ENCODE measurements at regions not wholly inside any gene's neighbourhood (a gene's known extent, or its start where the extent isn't known, plus 50 kb on each side); places are given as distances from the start of the nearest gene placed in this dataset.

DNA sequence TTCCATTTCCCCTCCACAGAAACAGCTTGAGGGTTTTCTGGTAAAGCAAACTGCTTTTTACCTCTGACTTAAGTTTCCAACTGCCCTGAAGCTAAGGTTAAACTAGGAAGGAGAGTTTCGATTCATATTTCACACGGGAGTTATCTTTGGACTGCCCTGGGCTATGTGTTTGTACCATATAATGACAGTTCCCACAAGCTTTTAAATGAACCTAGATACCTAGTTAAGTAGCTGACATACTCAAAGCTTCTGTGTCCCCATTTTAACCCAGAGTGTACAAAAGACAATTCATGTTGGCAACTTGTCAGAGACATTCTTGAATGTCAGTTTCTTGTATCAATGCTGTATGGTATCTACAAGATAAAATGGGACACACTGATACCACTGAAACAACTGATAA lies 1296.6 kb upstream of the IGFBP7 start:
- TF ChIP-seq ZNF253 (CRISPR knock-in tag; IDR thresholded peaks at IDR 0.05; ENCODE audit: borderline replicate concordance) = no peak
- no peak for TF ChIP-seq ZNF496 (CRISPR knock-in tag; IDR thresholded peaks at IDR 0.05; ENCODE audit: insufficient replicate concordance)
- Histone ChIP-seq H2AFZ (ENCODE audit: low read length) (no peak overlapping the region), H3K79me2 (ENCODE audit: insufficient read depth, low read length) (no peaks in the 10 kb centered on the region), H3K9ac (ENCODE audit: insufficient read depth, low read depth, low read length) (no peak overlapping the region), H3K4me3 (replicated peaks in 1 of 3; ENCODE audit: insufficient read depth in 1 of 3, low read depth in 2 of 3, low read length in 3 of 3) (no peak overlapping the region), H3K4me2 (ENCODE audit: low read depth, low read length) (no peak overlapping the region), H3K36me3 (replicated peaks in 1 of 2; ENCODE audit: control insufficient read depth in 1 of 2, insufficient read depth in 2 of 2, low read length in 2 of 2) (no peaks in the 10 kb centered on the region), H3K9me3 (ENCODE audit: low read length) (peaks cover 37% of the 10 kb centered on the region), H3K27ac (ENCODE audit: extremely low read length, insufficient read depth, low read length) (no peak overlapping the region), H3K4me1 (ENCODE audit: insufficient read depth, low read length) (no peaks in the 10 kb centered on the region), H3K27me3 (ENCODE audit: control insufficient read depth in 1 of 2, insufficient read depth in 2 of 2, low read length in 2 of 2) (no peaks in the 10 kb centered on the region), H4K20me1 (ENCODE audit: insufficient read depth, low read length) (no peaks in the 10 kb centered on the region)
- CTCF ChIA-PET (ENCODE audit: low intra/inter-chr PET ratio, low total read pairs) = no interaction called here
- in situ Hi-C loops (cut with HindIII; ENCODE audit: extremely low pct_ligation_motif_present, low pct_unique_long_range_greater_than_20kb) (no loop called here), intact Hi-C loops (cut with micrococcal nuclease; ENCODE audit: unreplicated experiment) (no loop called here)
- no peak for ATAC-seq
- POLR2A ChIA-PET = no interaction called here
- BruUV-seq (replicated peaks) = no TSS peak
- no peak for DNase-seq (ENCODE audit: low spot score)
- WGBS (ENCODE audit: low lambda C conversion rate) = 0% methylated on average over 2 of the region's 2 CpGs
- no peak for FAIRE-seq

DNA sequence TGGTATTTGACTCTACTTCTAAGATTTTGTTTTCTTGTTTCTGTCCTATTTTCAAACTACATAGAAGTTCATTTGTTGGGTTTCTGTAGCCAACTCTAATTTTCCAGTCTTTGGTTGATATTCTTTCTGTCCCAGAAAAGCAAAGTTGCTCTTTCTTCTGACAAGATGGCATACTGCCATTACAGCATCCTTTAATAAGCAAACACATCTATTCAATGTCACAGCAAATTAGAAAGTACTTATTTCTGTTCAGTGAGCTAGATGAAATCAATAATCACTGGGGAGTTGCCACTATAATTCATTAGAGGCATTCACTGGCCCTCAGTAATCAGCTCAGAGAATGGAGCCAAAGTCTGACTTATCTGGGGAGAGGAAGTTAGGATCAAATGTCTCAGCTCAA lies 1258.0 kb upstream of the IGFBP7 start:
- CTCF ChIA-PET (ENCODE audit: low intra/inter-chr PET ratio, low total read pairs) = no interaction called here
- TF ChIP-seq ZNF546 (CRISPR knock-in tag; conservative IDR thresholded peaks at IDR 0.05) (no peak), ZNF816 (CRISPR knock-in tag; IDR thresholded peaks at IDR 0.05; ENCODE audit: borderline replicate concordance) (no peak), ZFP36L2 (CRISPR knock-in tag; IDR thresholded peaks at IDR 0.05) (no peak), ZNF367 (CRISPR knock-in tag; IDR thresholded peaks at IDR 0.05; ENCODE audit: borderline replicate concordance) (no peak), SIN3A (IDR thresholded peaks at IDR 0.05; ENCODE audit: borderline replicate concordance, low read depth, low read length) (no peak), SRSF4 (IDR thresholded peaks at IDR 0.05; ENCODE audit: low read depth, low read length, poor library complexity, severe bottlenecking) (no peak), ZNF550 (CRISPR knock-in tag; IDR thresholded peaks at IDR 0.05; ENCODE audit: borderline replicate concordance) (no peak)
- TF ChIP-seq, protein P1, sequence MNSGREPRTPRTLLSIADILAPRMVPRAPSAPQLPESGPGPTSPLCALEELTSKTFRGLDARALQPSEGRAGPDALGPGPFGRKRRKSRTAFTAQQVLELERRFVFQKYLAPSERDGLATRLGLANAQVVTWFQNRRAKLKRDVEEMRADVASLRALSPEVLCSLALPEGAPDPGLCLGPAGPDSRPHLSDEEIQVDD (CRISPR knock-in tag; IDR thresholded peaks at IDR 0.05; ENCODE audit: borderline replicate concordance) = no peak
- TF ChIP-seq, protein P2, sequence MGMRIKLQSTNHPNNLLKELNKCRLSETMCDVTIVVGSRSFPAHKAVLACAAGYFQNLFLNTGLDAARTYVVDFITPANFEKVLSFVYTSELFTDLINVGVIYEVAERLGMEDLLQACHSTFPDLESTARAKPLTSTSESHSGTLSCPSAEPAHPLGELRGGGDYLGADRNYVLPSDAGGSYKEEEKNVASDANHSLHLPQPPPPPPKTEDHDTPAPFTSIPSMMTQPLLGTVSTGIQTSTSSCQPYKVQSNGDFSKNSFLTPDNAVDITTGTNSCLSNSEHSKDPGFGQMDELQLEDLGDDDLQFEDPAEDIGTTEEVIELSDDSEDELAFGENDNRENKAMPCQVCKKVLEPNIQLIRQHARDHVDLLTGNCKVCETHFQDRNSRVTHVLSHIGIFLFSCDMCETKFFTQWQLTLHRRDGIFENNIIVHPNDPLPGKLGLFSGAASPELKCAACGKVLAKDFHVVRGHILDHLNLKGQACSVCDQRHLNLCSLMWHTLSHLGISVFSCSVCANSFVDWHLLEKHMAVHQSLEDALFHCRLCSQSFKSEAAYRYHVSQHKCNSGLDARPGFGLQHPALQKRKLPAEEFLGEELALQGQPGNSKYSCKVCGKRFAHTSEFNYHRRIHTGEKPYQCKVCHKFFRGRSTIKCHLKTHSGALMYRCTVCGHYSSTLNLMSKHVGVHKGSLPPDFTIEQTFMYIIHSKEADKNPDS (CRISPR knock-in tag; IDR thresholded peaks at IDR 0.05) = no peak
- no peak overlapping the region for H2AFZ ChIP-seq (ENCODE audit: low read length)
- H3K9ac ChIP-seq (ENCODE audit: insufficient read depth, low read depth, low read length) = no peak overlapping the region
- POLR2A ChIA-PET = no interaction called here
- H3K27me3 ChIP-seq (ENCODE audit: control insufficient read depth in 1 of 2, insufficient read depth in 2 of 2, low read length in 2 of 2) = no peaks in the 10 kb centered on the region
- no peaks in the 10 kb centered on the region for H3K4me1 ChIP-seq (ENCODE audit: insufficient read depth, low read length)
- no peak overlapping the region for H3K4me3 ChIP-seq (replicated peaks in 1 of 3; ENCODE audit: insufficient read depth in 1 of 3, low read depth in 2 of 3, low read length in 3 of 3)
- H3K79me2 ChIP-seq (ENCODE audit: insufficient read depth, low read length) = no peaks in the 10 kb centered on the region
- peaks cover 76% of the 10 kb centered on the region for H3K9me3 ChIP-seq (ENCODE audit: low read length)
- in situ Hi-C loops (cut with HindIII; ENCODE audit: extremely low pct_ligation_motif_present, low pct_unique_long_range_greater_than_20kb) = no loop called here
- H3K4me2 ChIP-seq (ENCODE audit: low read depth, low read length) = no peak overlapping the region
- no peaks in the 10 kb centered on the region for H3K36me3 ChIP-seq (replicated peaks in 1 of 2; ENCODE audit: control insufficient read depth in 1 of 2, insufficient read depth in 2 of 2, low read length in 2 of 2)
- DNase-seq (ENCODE audit: low spot score) (no peak), FAIRE-seq (no peak), ATAC-seq (no peak)
- intact Hi-C loops (cut with micrococcal nuclease; ENCODE audit: unreplicated experiment) = no loop called here
- BruUV-seq (replicated peaks) = no TSS peak
- H3K27ac ChIP-seq (ENCODE audit: extremely low read length, insufficient read depth, low read length) = no peak overlapping the region
- no peaks in the 10 kb centered on the region for H4K20me1 ChIP-seq (ENCODE audit: insufficient read depth, low read length)

Measured in HepG2 (cell line).